Esophagus (tissue), 2 donors: ENCODE measurements at regions not wholly inside any gene's neighbourhood (a gene's known extent, or its start where the extent isn't known, plus 50 kb on each side); places are given as distances from the start of the nearest gene placed in this dataset.
A peak's percentile ranks its signal among the peaks of the same experiment; 100 is the strongest.

ENCODE experiments used
- H3K27ac ChIP-seq, 2 donors: one replicate each; pipeline ENCODE4 v1.5.1; 2013; ENCODE audit warnings: low read depth in 2 of 2, mild to moderate bottlenecking in 2 of 2, inconsistent platforms in 1 of 2, low read length in 1 of 2, moderate library complexity in 1 of 2
- H3K27me3 ChIP-seq, 2 donors: one replicate each; pipeline ENCODE4 v1.6.1; 2013; ENCODE audit warnings: low read length in 2 of 2, control low read depth in 1 of 2, mild to moderate bottlenecking in 1 of 2; ENCODE audit not compliant: insufficient read depth in 2 of 2, control insufficient read depth in 1 of 2
- H3K36me3 ChIP-seq, 2 donors: one replicate each; pipeline ENCODE4 v1.6.1; 2013; ENCODE audit warnings: low read length in 1 of 2; ENCODE audit not compliant: control insufficient read depth in 2 of 2, insufficient read depth in 2 of 2
- H3K4me1 ChIP-seq, 2 donors: one replicate each; pipeline ENCODE4 v1.6.1; 2013; ENCODE audit warnings: low read length in 1 of 2; ENCODE audit not compliant: control insufficient read depth in 2 of 2, insufficient read depth in 2 of 2
- H3K4me3 ChIP-seq, 2 donors: one replicate each; pipeline ENCODE4 v1.5.1; 2013; ENCODE audit warnings: low read length in 2 of 2, mild to moderate bottlenecking in 2 of 2, low read depth in 1 of 2, moderate library complexity in 1 of 2
- H3K9me3 ChIP-seq, 2 donors: one replicate each; pipeline ENCODE4 v1.6.1; 2013; ENCODE audit warnings: mild to moderate bottlenecking in 2 of 2, low read depth in 1 of 2, low read length in 1 of 2, moderate library complexity in 1 of 2; ENCODE audit not compliant: control insufficient read depth in 2 of 2, insufficient read depth in 1 of 2
- WGBS, 2 donors: extraction: QIAGEN DNeasy Blood & Tissue Kit; methylation state at CpG; one replicate each; pipeline ENCODE4 v1.1.7; 2013; 5-methylcytosine and 5-hydroxymethylcytosine counted together
- donor health status: healthy with polysubstance abuse.
- donor health status: Bipolar disorder and iron deficiency.

GRCh38 chr14:97413022-97413539 lies 615.9 kb downstream of the VRK1 start:
- no peak overlapping the region for H3K27ac ChIP-seq
- no peaks in the 10 kb centered on the region for H3K36me3 ChIP-seq
- H3K4me3 ChIP-seq: peak overlapping the region in 1 of 2 donors; percentile 36
- H3K27me3 ChIP-seq: no peaks in the 10 kb centered on the region
- WGBS, 2 donors: 11 to 17% methylated on average over 19 of the region's 19 CpGs
- H3K4me1 ChIP-seq: peaks cover 0 to 2% of the 10 kb centered on the region in 2 donors
- no peaks in the 10 kb centered on the region for H3K9me3 ChIP-seq

- Histone ChIP-seq H3K27me3 (no peaks in the 10 kb centered on the region), H3K36me3 (no peaks in the 10 kb centered on the region), H3K27ac (no peak overlapping the region), H3K4me3 (no peak overlapping the region), H3K9me3 (no peaks in the 10 kb centered on the region), H3K4me1 (peaks cover 0 to 2% of the 10 kb centered on the region in 2 donors)
- 73% methylated on average over 14 of the region's 14 CpGs for WGBS, 2 donors
Observed at GRCh38 chr14:97413966-97414717, 617.0 kb downstream of the VRK1 start.

GRCh38 chr14:97414718-97415098 lies 617.5 kb downstream of the VRK1 start:
- Histone ChIP-seq H3K36me3 (no peaks in the 10 kb centered on the region), H3K27ac (no peak overlapping the region), H3K27me3 (no peaks in the 10 kb centered on the region), H3K4me3 (no peak overlapping the region), H3K9me3 (no peaks in the 10 kb centered on the region), H3K4me1 (peaks cover 0 to 2% of the 10 kb centered on the region in 2 donors)
- WGBS, 2 donors: 75 to 77% methylated on average over 11 of the region's 11 CpGs

DNA sequence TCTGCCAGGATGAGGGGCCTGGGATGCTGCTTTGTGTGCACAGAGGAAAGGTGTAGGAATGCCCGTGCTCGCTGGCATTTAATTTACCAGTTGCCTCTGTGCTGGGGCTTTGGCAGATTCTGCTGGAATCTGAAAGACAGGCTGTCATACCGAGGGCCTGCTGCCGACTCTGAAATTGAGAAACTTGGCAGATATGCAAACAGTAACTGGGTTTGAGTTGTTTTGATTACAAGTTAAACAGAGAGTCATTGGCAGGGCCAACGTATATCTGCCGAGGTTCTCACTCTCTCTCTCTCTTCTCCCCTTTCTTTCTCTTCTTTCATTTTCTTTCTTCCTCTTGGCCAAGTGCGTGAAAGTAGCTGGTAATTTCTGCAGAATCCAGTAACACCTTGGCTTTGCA lies 618.7 kb downstream of the VRK1 start:
- Histone ChIP-seq H3K27ac (no peak overlapping the region), H3K4me1 (peaks cover 0 to 2% of the 10 kb centered on the region in 2 donors), H3K27me3 (no peaks in the 10 kb centered on the region), H3K4me3 (no peak overlapping the region), H3K36me3 (no peaks in the 10 kb centered on the region), H3K9me3 (no peaks in the 10 kb centered on the region)
- 27 to 39% methylated on average over 7 of the region's 7 CpGs for WGBS, 2 donors

GRCh38 chr14:97416550-97416949 lies 619.4 kb downstream of the VRK1 start:
- Histone ChIP-seq H3K36me3 (no peaks in the 10 kb centered on the region), H3K4me1 (peaks cover 0 to 2% of the 10 kb centered on the region in 2 donors), H3K9me3 (no peaks in the 10 kb centered on the region), H3K27ac (no peak overlapping the region), H3K27me3 (no peaks in the 10 kb centered on the region), H3K4me3 (no peak overlapping the region)
- 85 to 89% methylated on average over 5 of the region's 5 CpGs for WGBS, 2 donors

GRCh38 chr14:97417331-97417730 lies 620.1 kb downstream of the VRK1 start:
- H3K4me3 ChIP-seq: no peak overlapping the region
- no peaks in the 10 kb centered on the region for H3K27me3 ChIP-seq
- 92 to 93% methylated on average over 3 of the region's 3 CpGs for WGBS, 2 donors
- no peak overlapping the region for H3K27ac ChIP-seq
- H3K4me1 ChIP-seq: peaks cover 0 to 2% of the 10 kb centered on the region in 2 donors
- H3K36me3 ChIP-seq: no peaks in the 10 kb centered on the region
- no peaks in the 10 kb centered on the region for H3K9me3 ChIP-seq

GRCh38 chr14:97420211-97420610 lies 623.0 kb downstream of the VRK1 start:
- H3K27ac ChIP-seq: no peak overlapping the region
- H3K36me3 ChIP-seq: no peaks in the 10 kb centered on the region
- H3K27me3 ChIP-seq: no peaks in the 10 kb centered on the region
- H3K4me3 ChIP-seq: no peak overlapping the region
- no peaks in the 10 kb centered on the region for H3K9me3 ChIP-seq
- H3K4me1 ChIP-seq: peaks cover 0 to 2% of the 10 kb centered on the region in 2 donors
- WGBS, 2 donors: 73 to 75% methylated on average over 6 of the region's 6 CpGs

GRCh38 chr14:97426776-97427175 lies 629.6 kb downstream of the VRK1 start:
- Histone ChIP-seq H3K9me3 (peaks cover 0 to 3% of the 10 kb centered on the region in 2 donors), H3K4me1 (peaks cover 0 to 2% of the 10 kb centered on the region in 2 donors), H3K27ac (no peak overlapping the region), H3K4me3 (no peak overlapping the region), H3K27me3 (no peaks in the 10 kb centered on the region), H3K36me3 (no peaks in the 10 kb centered on the region)
- WGBS, 2 donors: 84 to 85% methylated on average over 6 of the region's 6 CpGs

DNA sequence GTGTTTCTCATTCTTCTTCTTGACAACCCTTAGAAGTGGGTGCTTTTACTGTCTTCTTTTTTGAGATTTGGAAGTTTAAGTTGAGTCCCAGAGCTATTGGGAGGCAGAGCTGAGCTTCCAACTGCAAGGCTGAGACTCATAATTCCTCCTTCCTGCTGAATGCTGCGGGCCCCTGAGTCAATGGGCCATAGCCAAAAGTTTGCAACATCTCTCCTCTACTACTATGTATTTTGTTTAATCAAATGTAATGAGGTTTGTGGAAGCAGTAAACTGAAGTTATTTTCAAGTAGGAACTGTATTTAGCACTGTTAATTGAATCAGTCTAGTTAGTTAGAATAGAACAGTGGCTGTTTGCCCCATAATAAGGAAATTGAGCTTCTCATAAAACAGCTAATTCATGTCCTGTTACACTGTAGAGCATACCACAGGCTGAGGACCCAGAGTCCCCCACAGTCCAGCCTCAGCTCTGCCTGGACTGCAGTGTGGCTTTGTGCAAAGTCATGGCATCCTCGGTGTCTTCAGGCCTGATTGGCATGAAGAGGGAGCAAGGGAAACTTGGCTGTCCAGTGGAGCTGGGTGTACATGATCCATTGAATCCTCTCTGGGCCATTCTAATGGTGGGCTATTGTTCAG lies 631.7 kb downstream of the VRK1 start:
- H3K4me1 ChIP-seq: peaks cover 0 to 2% of the 10 kb centered on the region in 2 donors
- H3K9me3 ChIP-seq: peaks cover 0 to 3% of the 10 kb centered on the region in 2 donors
- no peak overlapping the region for H3K4me3 ChIP-seq
- 76 to 79% methylated on average over 2 of the region's 2 CpGs for WGBS, 2 donors
- no peaks in the 10 kb centered on the region for H3K27me3 ChIP-seq
- no peaks in the 10 kb centered on the region for H3K36me3 ChIP-seq
- H3K27ac ChIP-seq: no peak overlapping the region
